ES-I3 (cell line): ENCODE measurements at regions not wholly inside any gene's neighbourhood (a gene's known extent, or its start where the extent isn't known, plus 50 kb on each side); places are given as distances from the start of the nearest gene placed in this dataset.
"Not testable (repeated sequence)": the region's sequence is repeated elsewhere in the genome, so short reads cannot be mapped to it uniquely, and the experiment has no call there.

ENCODE experiments used
- H3K36me3 ChIP-seq: 2 replicates; pipeline ENCODE4 v1.6.1; 2013; ENCODE audit warnings: mild to moderate bottlenecking, low read length, control low read depth, moderate library complexity; ENCODE audit not compliant: insufficient read depth
- H3K4me1 ChIP-seq: 2 replicates; pipeline ENCODE4 v1.6.1; 2013; ENCODE audit warnings: mild to moderate bottlenecking, control low read depth, low read length; ENCODE audit not compliant: insufficient read depth
- H3K9ac ChIP-seq: 2 replicates; pipeline ENCODE4 v1.6.1; 2013; ENCODE audit warnings: low read depth, mild to moderate bottlenecking, low read length, moderate library complexity
- H3K9me3 ChIP-seq: 2 replicates; pipeline ENCODE4 v1.6.1; 2013; ENCODE audit warnings: mild to moderate bottlenecking, low read length, moderate library complexity; ENCODE audit not compliant: control insufficient read depth, insufficient read depth

DNA sequence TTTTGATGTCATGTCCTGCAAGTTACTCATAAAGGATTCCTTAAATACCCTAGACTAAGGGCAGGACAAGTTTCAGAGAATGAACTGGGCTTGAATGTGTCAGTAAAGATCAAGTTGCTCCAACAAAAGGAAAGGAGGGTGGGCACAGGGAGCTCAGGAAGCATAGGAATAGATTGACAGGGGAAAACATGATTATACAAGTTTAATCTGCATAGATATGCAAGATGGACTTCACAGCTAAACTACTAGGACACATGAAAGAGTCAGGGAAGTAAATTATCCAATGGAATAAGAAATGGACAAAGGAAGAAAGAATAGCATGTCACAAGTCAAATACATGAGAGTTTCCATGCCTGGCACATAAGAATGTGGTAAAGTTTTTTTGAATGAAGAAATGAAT lies 203.9 kb upstream of the SAMSN1 start:
- no peak overlapping the region for H3K9ac ChIP-seq
- no peaks in the 10 kb centered on the region for H3K4me1 ChIP-seq
- H3K9me3 ChIP-seq = no peaks in the 10 kb centered on the region
- no peaks in the 10 kb centered on the region for H3K36me3 ChIP-seq

DNA sequence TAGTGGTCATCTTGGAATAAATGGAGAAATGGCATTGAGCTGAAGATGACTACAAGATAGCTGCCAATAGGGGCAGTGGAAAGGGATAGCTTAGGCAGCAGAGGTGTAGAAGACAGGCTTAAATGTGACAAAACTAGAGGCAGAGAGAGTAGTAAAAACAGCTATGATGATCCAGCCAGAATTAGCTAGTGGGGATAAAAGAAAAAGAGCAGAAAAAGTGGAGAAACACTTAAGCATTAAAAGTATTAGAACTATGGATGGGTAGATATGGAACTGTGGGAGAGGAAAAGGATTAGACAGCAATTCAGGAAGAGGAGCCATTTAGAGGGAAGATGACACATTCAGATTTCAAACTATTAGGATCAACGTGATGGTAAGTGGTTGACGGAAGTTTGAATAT lies 202.5 kb upstream of the SAMSN1 start:
- Histone ChIP-seq H3K36me3 (no peaks in the 10 kb centered on the region), H3K9me3 (no peaks in the 10 kb centered on the region; the same call in 1 of the 2 replicates), H3K9ac (no peak overlapping the region), H3K4me1 (no peaks in the 10 kb centered on the region)

DNA sequence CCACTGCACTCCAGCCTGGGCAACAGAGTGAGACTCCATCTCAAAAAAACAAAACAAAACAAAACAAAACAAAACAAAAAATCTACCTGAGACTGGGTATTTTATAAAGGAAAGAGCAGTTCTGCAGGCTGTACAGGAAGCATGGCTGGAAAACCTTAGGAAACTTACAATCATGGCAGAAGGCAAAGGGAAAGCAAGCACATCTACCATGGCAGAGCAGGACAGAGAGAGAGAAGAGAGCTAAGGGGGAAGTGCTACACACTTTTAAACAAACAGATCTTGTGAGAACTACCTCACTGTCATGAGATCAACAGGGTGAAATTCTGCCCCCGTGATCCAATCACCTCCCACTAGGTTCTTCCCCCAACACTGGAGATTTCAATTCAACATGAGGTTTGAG lies 198.3 kb upstream of the SAMSN1 start:
- H3K4me1 ChIP-seq = no peaks in the 10 kb centered on the region
- H3K36me3 ChIP-seq = no peaks in the 10 kb centered on the region
- H3K9me3 ChIP-seq = no peaks in the 10 kb centered on the region; the same call in none of the 2 replicates
- H3K9ac ChIP-seq = no peak overlapping the region

DNA sequence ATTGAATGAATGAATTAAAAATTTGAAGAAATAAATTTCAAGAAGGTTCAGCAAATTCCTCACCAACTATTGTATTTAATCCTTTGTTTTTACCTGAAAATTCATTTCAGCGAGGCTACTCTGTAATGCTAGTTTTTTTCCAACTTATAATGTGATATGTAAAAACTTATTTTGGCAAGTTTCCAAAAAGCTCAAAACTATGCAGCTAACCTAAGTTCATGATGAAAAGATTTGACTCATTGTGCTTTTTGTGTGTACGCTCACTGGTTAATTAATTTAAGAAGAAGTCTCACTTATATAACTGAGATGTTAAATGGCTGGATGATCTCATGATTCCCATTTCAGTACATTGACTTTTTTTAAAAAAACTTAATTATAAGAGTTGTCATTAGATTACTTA lies 196.0 kb upstream of the SAMSN1 start:
- Histone ChIP-seq H3K4me1 (no peaks in the 10 kb centered on the region), H3K9me3 (no peaks in the 10 kb centered on the region; the same call in none of the 2 replicates), H3K36me3 (no peaks in the 10 kb centered on the region), H3K9ac (no peak overlapping the region)

DNA sequence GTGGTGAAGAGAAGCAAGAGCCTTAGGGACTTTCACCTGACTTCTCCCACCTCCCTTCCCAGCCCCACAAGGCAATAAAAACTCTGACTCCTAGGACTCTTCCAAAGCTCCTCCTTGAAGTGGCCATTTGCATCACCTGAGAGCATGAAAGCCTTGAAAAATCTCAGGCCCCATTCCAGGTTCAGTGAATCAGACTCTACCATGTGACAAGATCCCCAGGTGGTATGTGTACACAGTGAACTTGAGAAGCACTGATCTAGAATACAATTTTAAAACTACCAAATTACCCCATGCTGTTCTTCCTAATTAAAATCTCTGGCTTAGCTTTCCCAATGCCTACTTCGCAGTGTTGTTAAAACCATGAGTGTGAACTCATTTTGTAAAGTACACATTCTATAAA lies 195.1 kb upstream of the SAMSN1 start:
- no peaks in the 10 kb centered on the region; the same call in none of the 2 replicates for H3K9me3 ChIP-seq
- no peak overlapping the region for H3K9ac ChIP-seq
- no peaks in the 10 kb centered on the region for H3K36me3 ChIP-seq
- H3K4me1 ChIP-seq = no peaks in the 10 kb centered on the region

DNA sequence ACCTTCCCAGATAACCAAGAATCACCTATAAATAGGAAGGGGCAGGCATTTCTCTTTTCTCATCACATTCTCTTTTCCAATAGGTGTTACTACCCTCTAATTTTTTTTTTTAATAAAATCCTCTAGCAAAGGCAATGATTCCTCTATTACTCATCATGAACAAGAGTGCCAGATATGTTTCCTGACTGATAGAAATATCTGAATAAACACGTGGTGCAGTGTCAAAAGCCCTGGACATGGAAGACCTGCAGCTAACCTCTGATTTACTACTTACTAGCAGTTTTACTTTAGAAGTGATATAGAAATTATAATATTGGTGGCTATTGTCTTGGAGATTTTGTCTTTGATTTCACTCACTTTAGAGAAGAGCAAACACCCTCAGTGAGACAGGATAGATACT lies 194.6 kb upstream of the SAMSN1 start:
- no peak overlapping the region for H3K9ac ChIP-seq
- no peaks in the 10 kb centered on the region for H3K4me1 ChIP-seq
- H3K36me3 ChIP-seq = no peaks in the 10 kb centered on the region
- no peaks in the 10 kb centered on the region; the same call in none of the 2 replicates for H3K9me3 ChIP-seq

DNA sequence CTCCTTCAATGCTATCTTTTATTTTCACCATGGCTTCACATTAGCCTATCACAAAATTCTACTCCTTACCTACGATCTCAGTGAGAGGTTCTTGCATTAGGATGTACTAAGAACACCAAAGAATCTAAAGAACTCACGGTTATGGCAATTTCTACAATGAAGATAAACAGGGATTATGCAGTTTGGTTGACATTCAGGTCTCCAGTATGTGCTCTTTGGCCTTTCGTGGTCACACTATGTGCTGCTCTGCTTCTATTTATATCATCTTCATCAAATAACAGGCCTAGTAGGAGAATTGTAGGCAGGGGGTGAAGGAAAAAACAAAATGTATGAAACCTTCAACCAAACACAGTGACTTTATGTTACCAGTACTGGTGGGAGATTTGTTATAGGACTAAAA lies 194.0 kb upstream of the SAMSN1 start:
- Histone ChIP-seq H3K9ac (no peak overlapping the region), H3K36me3 (no peaks in the 10 kb centered on the region), H3K4me1 (no peaks in the 10 kb centered on the region), H3K9me3 (no peaks in the 10 kb centered on the region; the same call in none of the 2 replicates)

DNA sequence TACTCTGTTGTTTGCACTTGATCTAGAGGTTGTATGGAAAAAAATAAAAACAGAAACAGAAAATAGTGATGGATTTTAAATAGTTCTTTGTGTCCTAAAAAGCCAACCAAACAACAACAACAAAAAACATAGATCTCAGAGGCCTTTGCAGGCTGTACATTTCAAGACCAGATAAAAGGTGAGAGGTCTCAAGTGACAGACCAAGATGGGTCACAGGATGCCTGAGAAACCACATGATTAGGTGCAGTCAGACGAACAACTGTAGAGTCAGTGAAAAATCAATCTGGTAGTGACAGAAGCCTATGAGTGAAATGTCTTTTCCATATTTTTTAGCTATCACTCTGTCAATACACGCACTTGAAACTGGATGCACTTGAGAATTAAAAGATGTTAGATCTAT lies 193.5 kb upstream of the SAMSN1 start:
- Histone ChIP-seq H3K36me3 (no peaks in the 10 kb centered on the region), H3K9me3 (no peaks in the 10 kb centered on the region; the same call in 1 of the 2 replicates), H3K4me1 (no peaks in the 10 kb centered on the region), H3K9ac (no peak overlapping the region)

DNA sequence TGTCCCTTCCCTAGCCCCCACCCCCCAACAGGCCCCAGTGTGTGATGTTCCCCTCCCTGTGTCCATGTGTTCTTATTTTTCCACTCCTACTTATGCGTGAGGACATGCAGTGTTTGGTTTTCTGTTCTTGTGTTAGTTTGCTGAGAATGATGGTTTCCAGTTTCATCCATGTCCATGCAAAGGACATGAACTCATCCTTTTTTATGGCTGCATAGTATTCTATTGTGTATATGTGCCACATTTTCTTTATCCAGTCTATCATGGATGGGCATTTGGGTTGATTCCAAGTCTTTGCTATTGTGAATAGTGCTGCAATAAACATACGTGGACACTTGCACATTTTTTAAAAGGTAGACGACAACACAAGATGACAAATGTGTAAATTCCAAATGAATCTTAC lies 192.5 kb upstream of the SAMSN1 start:
- H3K4me1 ChIP-seq, H3K36me3 ChIP-seq, H3K9me3 ChIP-seq, H3K9ac ChIP-seq: not testable (repeated sequence)

DNA sequence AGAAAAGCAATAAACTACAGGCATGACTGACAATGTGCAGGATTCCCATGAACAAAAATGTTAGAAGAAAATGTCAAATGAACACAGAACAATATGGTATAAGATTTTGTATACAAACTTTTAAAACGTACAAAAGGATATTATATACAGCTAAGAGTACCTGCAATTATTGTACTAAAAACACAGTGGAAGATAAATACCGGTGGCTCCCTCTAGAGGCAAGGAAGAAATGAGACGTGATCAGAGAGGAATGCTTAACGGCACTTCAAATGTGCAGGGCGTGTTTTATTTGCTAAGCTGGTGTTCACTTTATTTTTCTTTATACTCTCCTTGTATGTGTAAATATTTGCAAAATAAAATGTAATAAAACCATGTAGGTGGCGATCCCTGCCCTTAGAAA lies 191.8 kb upstream of the SAMSN1 start:
- Histone ChIP-seq H3K36me3 (no peaks in the 10 kb centered on the region), H3K9ac (no peak overlapping the region), H3K9me3 (no peaks in the 10 kb centered on the region; the same call in 1 of the 2 replicates), H3K4me1 (no peaks in the 10 kb centered on the region)

DNA sequence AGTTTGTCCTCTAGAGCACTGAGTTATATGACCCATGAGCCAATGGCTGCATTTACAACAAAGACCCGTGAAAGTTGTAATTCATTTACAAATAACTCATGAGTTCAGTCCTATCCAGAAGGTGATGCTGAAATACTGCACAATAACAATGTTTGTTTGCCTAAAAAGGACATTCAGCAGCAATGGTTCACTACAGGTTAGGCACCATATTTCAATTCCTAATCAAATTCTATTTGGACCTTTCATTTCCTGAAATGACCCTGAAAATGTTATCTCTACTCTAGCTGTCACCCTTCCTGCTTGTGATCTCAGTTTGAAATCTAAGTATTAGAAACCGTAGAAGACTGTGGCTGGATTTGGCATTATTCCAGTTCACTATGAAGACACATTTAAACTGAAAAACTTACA lies 191.2 kb upstream of the SAMSN1 start:
- no peaks in the 10 kb centered on the region; the same call in 1 of the 2 replicates for H3K9me3 ChIP-seq
- H3K9ac ChIP-seq = no peak overlapping the region
- H3K4me1 ChIP-seq = no peaks in the 10 kb centered on the region
- H3K36me3 ChIP-seq = no peaks in the 10 kb centered on the region

DNA sequence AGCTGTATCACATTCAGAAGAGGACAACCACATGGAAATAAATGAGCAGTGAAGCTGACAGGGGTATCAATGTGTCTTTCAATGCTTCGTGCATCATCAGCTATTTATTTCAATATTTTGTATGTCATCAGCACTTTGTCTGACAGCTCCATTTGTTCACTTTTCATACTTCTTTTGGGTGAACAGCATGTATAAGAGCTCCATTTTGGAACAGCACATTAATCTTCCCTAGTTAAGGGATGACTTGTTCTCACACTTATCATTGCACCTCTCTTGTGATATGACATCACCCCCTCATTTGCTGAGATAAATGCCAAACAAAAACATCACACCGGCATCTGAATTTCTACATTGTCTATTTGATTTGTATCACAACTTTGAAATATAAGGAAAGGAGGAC lies 190.6 kb upstream of the SAMSN1 start:
- Histone ChIP-seq H3K36me3 (no peaks in the 10 kb centered on the region), H3K4me1 (no peaks in the 10 kb centered on the region), H3K9me3 (no peaks in the 10 kb centered on the region; the same call in 1 of the 2 replicates), H3K9ac (no peak overlapping the region)

DNA sequence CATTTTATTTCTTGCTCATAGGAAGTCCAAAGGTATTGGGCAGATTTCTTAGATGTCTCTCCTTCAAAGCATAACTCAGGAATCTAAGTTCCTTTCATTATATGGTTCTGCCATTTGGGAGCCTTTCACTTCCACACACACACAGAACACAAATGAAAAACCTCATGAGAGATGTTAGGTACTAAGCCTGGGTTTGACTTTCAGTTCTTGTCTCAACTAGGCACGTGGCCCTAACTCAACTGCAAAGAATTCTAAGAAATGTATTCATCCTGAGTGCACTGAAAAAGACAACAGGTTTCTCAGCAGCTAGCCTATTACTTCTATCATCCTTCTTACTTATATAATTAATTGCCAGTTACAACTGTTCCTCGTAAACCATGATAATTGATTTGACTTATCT lies 190.0 kb upstream of the SAMSN1 start:
- no peaks in the 10 kb centered on the region; the same call in 1 of the 2 replicates for H3K9me3 ChIP-seq
- no peaks in the 10 kb centered on the region for H3K36me3 ChIP-seq
- no peak overlapping the region for H3K9ac ChIP-seq
- H3K4me1 ChIP-seq = no peaks in the 10 kb centered on the region

DNA sequence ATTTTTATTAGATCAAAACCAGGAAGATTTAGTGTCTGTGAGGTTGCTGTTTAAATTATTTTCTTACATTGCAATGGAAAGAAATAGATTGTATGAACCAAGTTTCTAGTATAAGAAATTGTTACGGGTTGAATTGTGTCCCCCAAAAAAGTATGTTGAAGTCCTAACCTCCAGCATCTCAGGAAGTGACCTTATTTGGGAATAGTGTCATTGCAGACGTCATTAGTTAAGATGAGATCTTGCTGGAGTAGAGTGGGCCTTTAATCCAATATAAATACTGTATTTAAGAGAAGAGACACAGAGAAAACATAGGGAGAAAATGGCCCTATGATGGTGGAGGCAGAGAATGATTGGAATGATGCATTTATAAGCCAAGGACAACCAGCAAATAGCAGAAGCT lies 188.7 kb upstream of the SAMSN1 start:
- Histone ChIP-seq H3K9ac (no peak overlapping the region), H3K9me3 (no peaks in the 10 kb centered on the region), H3K4me1 (no peaks in the 10 kb centered on the region), H3K36me3 (no peaks in the 10 kb centered on the region)

DNA sequence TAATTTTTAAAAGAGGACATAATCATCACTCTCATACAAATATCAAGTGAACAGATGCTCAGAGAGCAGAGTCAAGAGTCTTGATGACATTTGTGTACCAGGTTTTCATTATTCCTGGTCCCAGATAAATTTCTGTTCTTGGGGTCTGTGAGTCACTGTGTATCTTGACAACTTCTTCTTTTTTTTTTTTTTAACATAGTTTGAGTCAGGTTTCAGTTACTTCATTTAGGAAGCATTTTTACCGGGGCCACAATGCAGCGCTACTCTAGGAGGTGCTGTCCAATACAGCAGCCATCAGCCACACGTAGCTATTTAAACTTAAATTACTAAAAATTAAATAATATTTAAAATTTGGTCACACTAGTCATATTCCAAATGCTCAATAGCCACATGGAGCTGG lies 188.1 kb upstream of the SAMSN1 start:
- Histone ChIP-seq H3K9me3 (no peaks in the 10 kb centered on the region), H3K4me1 (no peaks in the 10 kb centered on the region), H3K36me3 (no peaks in the 10 kb centered on the region), H3K9ac (no peak overlapping the region)

DNA sequence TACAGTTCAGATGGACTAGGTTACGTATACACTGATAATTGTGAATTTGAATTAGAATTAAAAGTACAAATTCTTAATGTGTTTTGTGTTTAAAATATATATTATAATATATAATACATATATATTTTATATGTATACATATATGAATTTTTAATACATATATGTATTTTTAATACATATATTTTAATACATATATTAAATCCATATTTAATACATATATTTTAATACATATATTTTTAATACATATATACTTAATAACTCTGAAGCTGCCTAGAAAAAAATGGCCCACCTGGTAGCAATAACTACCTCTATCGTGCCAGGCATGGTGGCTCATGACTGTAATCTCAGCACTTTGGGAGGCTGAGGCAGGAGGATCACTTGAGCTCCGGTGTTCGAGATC lies 179.1 kb upstream of the SAMSN1 start:
- Histone ChIP-seq H3K4me1 (peaks cover 7% of the 10 kb centered on the region; the same call in 1 of the 2 replicates), H3K9me3 (0 out of 2 replicates have a peak, but pooled peaks cover 2% of the 10 kb centered on the region), H3K9ac (no peak overlapping the region), H3K36me3 (no peaks in the 10 kb centered on the region)
